ENCODE measurements at regions not wholly inside any gene's neighbourhood (a gene's known extent, or its start where the extent isn't known, plus 50 kb on each side); places are given as distances from the start of the nearest gene placed in this dataset.
A peak's percentile ranks its signal among the peaks of the same experiment; 100 is the strongest.

- TF ChIP-seq ZBTB49 (CRISPR knock-in tag; IDR thresholded peaks at IDR 0.05; ENCODE audit: borderline replicate concordance) (no peak), RFXAP (CRISPR knock-in tag; IDR thresholded peaks at IDR 0.05; ENCODE audit: borderline replicate concordance) (peak; percentile 49; the same call in 1 of the 2 replicates), MAFK (conservative IDR thresholded peaks at IDR 0.05 in 1 of 2, IDR thresholded peaks at IDR 0.05 in 1 of 2; ENCODE audit: low read length in 2 of 2) (0 out of 4 replicates have a peak, but pooled peaks of 1 of the 2 experiments have one; percentile 0), RXRB (CRISPR knock-in tag; IDR thresholded peaks at IDR 0.05; ENCODE audit: borderline replicate concordance) (peak; percentile 52; the same call in 1 of the 2 replicates), ZNF747 (CRISPR knock-in tag; IDR thresholded peaks at IDR 0.05; ENCODE audit: borderline replicate concordance) (no peak), ATF7-NPFF (CRISPR knock-in tag; IDR thresholded peaks at IDR 0.05; ENCODE audit: low read depth) (no peak), ZFY (CRISPR knock-in tag; IDR thresholded peaks at IDR 0.05) (peak; percentile 62), KDM5B (CRISPR knock-in tag; IDR thresholded peaks at IDR 0.05; ENCODE audit: borderline replicate concordance) (no peak), LBX2 (CRISPR knock-in tag; IDR thresholded peaks at IDR 0.05; ENCODE audit: borderline replicate concordance) (no peak), YEATS2 (CRISPR knock-in tag; IDR thresholded peaks at IDR 0.05; ENCODE audit: borderline replicate concordance) (peak; percentile 55; the same call in 1 of the 2 replicates), PHF8 (CRISPR knock-in tag; IDR thresholded peaks at IDR 0.05) (no peak), DR1 (CRISPR knock-in tag; IDR thresholded peaks at IDR 0.05) (no peak), ARID5B (CRISPR knock-in tag; IDR thresholded peaks at IDR 0.05) (peak; percentile 24), TAF1 (CRISPR knock-in tag; IDR thresholded peaks at IDR 0.05) (no peak), KLF12 (CRISPR knock-in tag; IDR thresholded peaks at IDR 0.05; ENCODE audit: borderline replicate concordance) (no peak), HDAC6 (IDR thresholded peaks at IDR 0.05; ENCODE audit: low read depth, low read length) (no peak), KMT2A (CRISPR knock-in tag; IDR thresholded peaks at IDR 0.05) (0 out of 2 replicates have a peak, but pooled peaks have one; percentile 35), ZBTB7B (CRISPR knock-in tag; IDR thresholded peaks at IDR 0.05) (peak; percentile 62; the same call in 1 of the 2 replicates), CBX5 (CRISPR knock-in tag; IDR thresholded peaks at IDR 0.05; ENCODE audit: borderline replicate concordance) (0 out of 2 replicates have a peak, but pooled peaks have one; percentile 39), PBX2 (CRISPR knock-in tag; IDR thresholded peaks at IDR 0.05) (peak; percentile 96), SRSF1 (optimal IDR thresholded peaks at IDR 0.05; ENCODE audit: low read depth, low read length) (no peak), PTBP1 (IDR thresholded peaks at IDR 0.05; ENCODE audit: low read depth, low read length, poor library complexity, severe bottlenecking) (no peak), ZNF644 (CRISPR knock-in tag; IDR thresholded peaks at IDR 0.05; ENCODE audit: low read depth) (peak; percentile 10; the same call in 1 of the 2 replicates)
Measured at GRCh38 chr20:17822039-17822438, 122.3 kb downstream of the BANF2 start (continued).

Data from HepG2 (cell line).